Activated CD8-positive, alpha-beta memory T cell treated with anti-CD3 and anti-CD28 coated beads for 4 hours (primary cell): ENCODE measurements at regions not wholly inside any gene's neighbourhood (a gene's known extent, or its start where the extent isn't known, plus 50 kb on each side); places are given as distances from the start of the nearest gene placed in this dataset.
"Not testable (repeated sequence)": the region's sequence is repeated elsewhere in the genome, so short reads cannot be mapped to it uniquely, and the experiment has no call there.

ENCODE experiments used
- DNase-seq, 2 donors: peaks; one replicate each; pipeline ENCODE4 v3.0.0-alpha.2; 2020; ENCODE audit warnings: low read depth in 2 of 2

GRCh38 chr9:85081963-85082362, 412.4 kb downstream of the NTRK2 start:
- no peak for DNase-seq

GRCh38 chr9:85079349-85079748, 409.8 kb downstream of the NTRK2 start:
- DNase-seq, result no peak

- no peak for DNase-seq
Observed at GRCh38 chr9:85077944-85078343, 408.4 kb downstream of the NTRK2 start.

GRCh38 chr9:85077146-85077545, 407.6 kb downstream of the NTRK2 start:
- not testable (repeated sequence) for DNase-seq
